OCI-LY7 (cell line): ENCODE measurements at regions not wholly inside any gene's neighbourhood (a gene's known extent, or its start where the extent isn't known, plus 50 kb on each side); places are given as distances from the start of the nearest gene placed in this dataset.

Experiments
- BruUV-seq: library from RNA; stranded (reverse); fragments of 400-500 nt; replicated peaks from 2 replicates; lab custom pipeline; 2021; lab: Mats Ljungman, UMichigan
- CTCF ChIA-PET: fragments of 300-600 bp; sonication (Branson Sonifier 250); formaldehyde crosslinking; loops from one replicate; lab custom pipeline; 2022; ENCODE audit warnings: antibody characterized with exemption; ENCODE audit not compliant: unreplicated experiment; lab: Charles Lee
- POLR2A ChIA-PET: fragments of 300-600 bp; sonication (Branson Sonifier 250); formaldehyde crosslinking; loops from one replicate; lab custom pipeline; 2022; ENCODE audit warnings: antibody characterized with exemption; lab: Charles Lee
- DNase-seq: peaks from one replicate; pipeline ENCODE4 v3.0.0-alpha.2; 2015; ENCODE audit warnings: low spot score
- H2AFZ ChIP-seq: fragments of 200-600 bp; sonication (generic), shearing (Covaris generic); 2 replicates; pipeline ENCODE4 v1.6.1; 2014; ENCODE audit warnings: mild to moderate bottlenecking, antibody characterized with exemption, low read length, moderate library complexity
- H3K27ac ChIP-seq: fragments of 200-600 bp; sonication (generic); 2 replicates; pipeline ENCODE4 v1.5.1; 2014; ENCODE audit warnings: mixed run types, low read depth, mild to moderate bottlenecking, moderate library complexity, low read length, inconsistent platforms; ENCODE audit not compliant: poor library complexity, severe bottlenecking
- H3K36me3 ChIP-seq: fragments of 200-600 bp; sonication (generic); 2 replicates; pipeline ENCODE4 v1.6.1; 2014; ENCODE audit warnings: mild to moderate bottlenecking, antibody characterized with exemption, low read length, moderate library complexity, mixed read lengths; ENCODE audit not compliant: insufficient read depth
- H3K4me1 ChIP-seq: fragments of 200-600 bp; sonication (generic); 2 replicates; pipeline ENCODE4 v1.5.1; 2014; ENCODE audit warnings: mild to moderate bottlenecking, low read length; ENCODE audit not compliant: insufficient read depth, poor library complexity, severe bottlenecking
- H3K4me2 ChIP-seq: fragments of 200-600 bp; sonication (generic); 2 replicates; pipeline ENCODE4 v1.6.1; 2014; ENCODE audit warnings: mild to moderate bottlenecking, low read length
- H3K4me3 ChIP-seq: fragments of 200-600 bp; sonication (generic); 2 replicates; pipeline ENCODE4 v1.5.1; 2014; ENCODE audit warnings: mild to moderate bottlenecking, low read depth, low read length; ENCODE audit not compliant: poor library complexity, severe bottlenecking
- H3K79me2 ChIP-seq: fragments of 200-600 bp; sonication (generic); 2 replicates; pipeline ENCODE4 v1.6.1; 2016; ENCODE audit warnings: low read depth, mild to moderate bottlenecking, low read length, moderate library complexity, mixed read lengths; ENCODE audit not compliant: insufficient read depth
- H3K9me2 ChIP-seq: fragments of 200-600 bp; sonication (generic); 2 replicates; pipeline ENCODE4 v1.6.1; 2016; ENCODE audit warnings: mild to moderate bottlenecking, low read length, mixed read lengths; ENCODE audit not compliant: insufficient read depth
- H3K9me3 ChIP-seq: fragments of 200-600 bp; sonication (generic); 2 replicates; pipeline ENCODE4 v1.6.1; 2014; ENCODE audit warnings: mild to moderate bottlenecking, mixed run types, low read length, mixed read lengths
- H4K20me1 ChIP-seq: fragments of 200-600 bp; sonication (generic); 2 replicates; pipeline ENCODE4 v1.6.1; 2014; ENCODE audit warnings: mild to moderate bottlenecking, antibody characterized with exemption, low read length, moderate library complexity, mixed read lengths; ENCODE audit not compliant: insufficient read depth
- CTCF ChIP-seq: fragments of 200-600 bp; sonication (generic); conservative IDR thresholded peaks from 2 replicates; pipeline ENCODE4 v1.5.1; 2014; ENCODE audit warnings: mild to moderate bottlenecking, antibody characterized with exemption, low read length, moderate library complexity, mixed read lengths
- EZH2phosphoT487 ChIP-seq: fragments of 200-600 bp; sonication (generic); IDR thresholded peaks from 2 replicates; pipeline ENCODE4 v1.6.1; 2018; ENCODE audit warnings: low read depth, borderline replicate concordance, mild to moderate bottlenecking, mixed run types, antibody characterized with exemption, low read length, moderate library complexity, mixed read lengths
- intact Hi-C: fragments of 100-400 bp; cut with micrococcal nuclease; formaldehyde crosslinking; loops from one replicate; pipeline ENCODE4 v1.10.0; 2022; ENCODE audit not compliant: unreplicated experiment

DNA sequence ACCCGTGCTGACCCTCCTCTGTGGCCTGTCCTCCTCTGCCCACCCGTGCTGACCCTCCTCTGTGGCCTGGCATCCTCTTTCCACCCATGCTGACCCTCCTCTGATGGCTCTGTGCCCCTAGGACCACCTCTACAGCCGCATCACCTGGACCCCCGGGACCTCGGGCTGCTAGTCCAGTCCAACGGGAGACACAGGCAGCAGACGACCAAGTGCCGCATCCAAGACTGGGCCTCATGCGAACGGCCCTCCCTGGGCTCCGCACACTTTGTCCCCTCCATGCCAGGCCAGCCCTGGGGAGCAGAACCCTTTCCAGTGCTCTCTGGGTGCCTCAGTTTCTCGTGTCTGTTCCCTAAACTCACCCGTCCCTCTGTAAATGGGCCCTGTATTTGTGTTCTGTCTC is 107.2 kb upstream of the RNF32 start:
- Histone ChIP-seq H3K9me3 (no peaks in the 10 kb centered on the region), H3K27ac (no peak overlapping the region), H4K20me1 (no peaks in the 10 kb centered on the region), H3K4me1 (no peaks in the 10 kb centered on the region), H3K79me2 (no peaks in the 10 kb centered on the region), H3K9me2 (no peaks in the 10 kb centered on the region), H3K4me2 (no peak overlapping the region), H3K4me3 (no peak overlapping the region), H2AFZ (no peak overlapping the region), H3K36me3 (no peaks in the 10 kb centered on the region)
- ChIA-PET POLR2A (no interaction called here), CTCF (no interaction called here)
- DNase-seq: no peak
- TF ChIP-seq CTCF (no peak), EZH2phosphoT487 (no peak)
- intact Hi-C loops: no loop called here
- no TSS peak for BruUV-seq

DNA sequence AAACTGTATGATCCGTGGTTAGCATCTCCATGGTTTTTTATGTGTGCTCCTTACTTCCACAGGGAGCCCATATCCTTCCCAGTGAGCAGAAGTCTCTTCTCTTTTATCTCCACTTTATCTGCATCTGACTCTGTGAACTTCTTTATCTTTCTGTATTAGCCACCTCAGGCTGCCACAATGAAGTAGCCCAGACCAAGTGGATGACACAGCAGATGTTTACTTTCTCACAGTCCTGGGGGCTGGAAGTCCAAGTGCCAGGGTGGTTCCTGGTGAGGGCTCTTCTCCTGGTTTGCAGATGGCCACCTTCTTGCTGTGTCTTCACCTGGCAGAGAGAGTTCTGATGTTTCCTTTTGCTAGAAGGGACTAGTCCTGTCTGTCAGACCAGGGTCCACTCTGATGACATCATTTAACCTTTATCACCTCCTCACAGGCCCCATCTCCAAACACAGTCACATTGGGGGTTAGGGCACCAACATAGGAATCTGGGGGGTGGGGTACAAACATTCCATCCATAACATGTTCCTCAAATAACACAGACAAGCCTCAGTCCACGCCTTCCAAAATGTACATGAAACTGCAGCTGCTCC is 108.5 kb upstream of the RNF32 start:
- ChIA-PET POLR2A (no interaction called here), CTCF (no interaction called here)
- H4K20me1 ChIP-seq: no peaks in the 10 kb centered on the region
- no peak overlapping the region for H3K4me3 ChIP-seq
- no TSS peak for BruUV-seq
- no peak overlapping the region for H3K27ac ChIP-seq
- no peaks in the 10 kb centered on the region for H3K36me3 ChIP-seq
- H3K9me2 ChIP-seq: no peaks in the 10 kb centered on the region
- H2AFZ ChIP-seq: no peak overlapping the region
- no peaks in the 10 kb centered on the region for H3K9me3 ChIP-seq
- H3K4me2 ChIP-seq: no peak overlapping the region
- no peaks in the 10 kb centered on the region for H3K4me1 ChIP-seq
- DNase-seq: no peak
- intact Hi-C loops: no loop called here
- H3K79me2 ChIP-seq: no peaks in the 10 kb centered on the region
- no peak for TF ChIP-seq CTCF
- TF ChIP-seq EZH2phosphoT487: no peak

DNA sequence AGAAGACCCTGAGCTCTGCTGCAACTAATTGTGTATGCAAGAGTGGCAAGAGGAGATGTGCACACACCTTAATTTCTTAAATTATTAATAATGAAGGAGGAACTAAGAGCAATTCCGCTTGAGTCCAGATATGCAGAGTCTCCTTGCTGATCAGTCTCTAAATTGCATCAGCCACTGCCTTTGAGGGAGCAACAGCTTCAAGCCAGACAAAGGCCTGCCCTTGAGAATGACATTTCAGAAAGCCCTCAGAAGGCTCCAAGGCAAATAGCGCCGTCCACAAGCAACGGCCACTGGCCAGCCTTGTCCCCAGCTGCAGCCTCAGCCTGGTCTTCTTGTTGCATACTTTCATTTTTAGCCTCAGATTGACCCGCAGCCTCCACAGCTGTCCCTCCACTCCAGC is 110.6 kb upstream of the RNF32 start:
- no peak overlapping the region for H3K4me3 ChIP-seq
- intact Hi-C loops: no loop called here
- H3K79me2 ChIP-seq: no peaks in the 10 kb centered on the region
- H2AFZ ChIP-seq: no peak overlapping the region
- no peaks in the 10 kb centered on the region for H3K4me1 ChIP-seq
- H4K20me1 ChIP-seq: no peaks in the 10 kb centered on the region
- no peak overlapping the region for H3K27ac ChIP-seq
- ChIA-PET POLR2A (interaction anchor here (0.6 kb wide), 1 partner anchor 543 kb away, joined by 3 read pairs; no protein-coding TSS in a partner anchor), CTCF (no interaction called here)
- H3K4me2 ChIP-seq: no peak overlapping the region
- no peak for TF ChIP-seq CTCF
- no peak for TF ChIP-seq EZH2phosphoT487
- H3K9me3 ChIP-seq: no peaks in the 10 kb centered on the region
- no peaks in the 10 kb centered on the region for H3K36me3 ChIP-seq
- no peak for DNase-seq
- no TSS peak for BruUV-seq
- H3K9me2 ChIP-seq: no peaks in the 10 kb centered on the region
